PC-9 (cell line): ENCODE measurements at regions not wholly inside any gene's neighbourhood (a gene's known extent, or its start where the extent isn't known, plus 50 kb on each side); places are given as distances from the start of the nearest gene placed in this dataset.

ENCODE experiments used
- BruUV-seq: library from RNA; stranded (reverse); fragments of 400-500 nt; replicated peaks from 2 replicates; lab custom pipeline; 2021; lab: Mats Ljungman, UMichigan
- CTCF ChIA-PET: fragments of 300-600 bp; sonication (Branson Sonifier 250); formaldehyde crosslinking; loops from one replicate; lab custom pipeline; 2022; ENCODE audit warnings: antibody characterized with exemption; lab: Charles Lee
- POLR2A ChIA-PET: fragments of 300-600 bp; sonication (Branson Sonifier 250); formaldehyde crosslinking; loops from one replicate; lab custom pipeline; 2022; ENCODE audit warnings: antibody characterized with exemption; ENCODE audit not compliant: unreplicated experiment; lab: Charles Lee
- DNase-seq, 2 experiments: peaks; one replicate each; pipeline versions ENCODE4 v3.0.0 to v3.0.0-alpha.2; 2015 to 2022; ENCODE audit warnings: mixed read lengths in 1 of 2
- H2AFZ ChIP-seq: fragments of 200-600 bp; sonication (generic); 2 replicates; pipeline ENCODE4 v1.8.1; 2017; ENCODE audit warnings: antibody characterized with exemption
- H3F3A ChIP-seq: fragments of 200-600 bp; sonication (generic); 2 replicates; pipeline ENCODE4 v1.8.1; 2017; ENCODE audit warnings: antibody characterized with exemption, mild to moderate bottlenecking, low read depth; ENCODE audit not compliant: insufficient read depth
- H3K27ac ChIP-seq: fragments of 200-600 bp; sonication (generic); 2 replicates; pipeline ENCODE4 v1.6.1; 2016; ENCODE audit warnings: mixed run types
- H3K27me3 ChIP-seq: fragments of 200-600 bp; sonication (generic); 2 replicates; pipeline ENCODE4 v1.6.1; 2016; ENCODE audit warnings: low read depth, mixed run types; ENCODE audit not compliant: insufficient read depth
- H3K36me3 ChIP-seq: fragments of 200-600 bp; sonication (generic); 2 replicates; pipeline ENCODE4 v1.6.1; 2016; ENCODE audit warnings: low read depth, mixed run types
- H3K4me1 ChIP-seq: fragments of 200-600 bp; sonication (generic); replicated peaks from 2 replicates; pipeline ENCODE4 v1.6.1; 2016; ENCODE audit warnings: mixed run types; ENCODE audit not compliant: insufficient read depth
- H3K4me2 ChIP-seq: fragments of 200-600 bp; sonication (generic); 2 replicates; pipeline ENCODE4 v1.6.1; 2017; ENCODE audit warnings: mixed run types
- H3K4me3 ChIP-seq: fragments of 200-600 bp; sonication (generic); 2 replicates; pipeline ENCODE4 v1.6.1; 2016; ENCODE audit warnings: mixed run types
- H3K79me2 ChIP-seq: fragments of 200-600 bp; sonication (generic); 2 replicates; pipeline ENCODE4 v1.6.1; 2017; ENCODE audit warnings: low read depth, mixed run types
- H3K9me2 ChIP-seq: fragments of 200-600 bp; sonication (generic); 2 replicates; pipeline ENCODE4 v1.8.1; 2017; ENCODE audit warnings: mild to moderate bottlenecking; ENCODE audit not compliant: insufficient read depth
- H3K9me3 ChIP-seq: fragments of 200-600 bp; sonication (generic); 2 replicates; pipeline ENCODE4 v1.8.1; 2016; ENCODE audit warnings: low read depth; ENCODE audit not compliant: insufficient read depth
- H4K20me1 ChIP-seq: fragments of 200-600 bp; sonication (generic); 2 replicates; pipeline ENCODE4 v1.8.1; 2017; ENCODE audit not compliant: insufficient read depth
- EZH2 ChIP-seq: fragments of 200-600 bp; sonication (generic); IDR thresholded peaks from 2 replicates; pipeline ENCODE4 v1.8.0; 2017; ENCODE audit warnings: antibody characterized with exemption, low read depth
- intact Hi-C: fragments of 100-400 bp; cut with micrococcal nuclease; formaldehyde crosslinking; loops from one replicate; pipeline ENCODE4 v1.10.0; 2022; ENCODE audit not compliant: unreplicated experiment
- TF ChIP-seq, protein P1 (sequence below): fragments of 200-600 bp; sonication (generic); conservative IDR thresholded peaks from 2 replicates; pipeline ENCODE4 v1.6.1; 2017; ENCODE audit warnings: mixed run types, antibody characterized with exemption, mild to moderate bottlenecking, moderate library complexity

DNA sequence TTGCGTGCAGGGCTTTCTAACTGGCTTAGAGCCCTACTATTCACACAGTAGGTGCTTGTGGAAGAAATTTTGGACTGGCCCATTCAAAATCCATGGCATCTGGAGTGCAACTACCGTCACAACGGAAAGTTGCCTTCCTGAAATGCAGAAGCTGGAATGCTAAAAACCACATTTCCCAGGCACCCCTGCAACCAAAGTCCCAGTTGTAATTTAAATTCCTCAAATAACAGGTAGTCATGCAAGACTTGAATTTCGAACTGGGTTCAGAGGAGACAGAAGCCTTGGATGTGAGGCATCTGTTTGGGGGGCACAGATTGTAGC is 186.7 kb downstream of the TOMM20 start:
- intact Hi-C loops, result no loop called here
- ChIA-PET CTCF (no interaction called here), POLR2A (interaction anchor here (0.7 kb wide), 1 partner anchor 350 kb away, joined by 4 read pairs; no protein-coding TSS in a partner anchor)
- Histone ChIP-seq H3K4me3 (no peak overlapping the region), H3K4me1 (no peaks in the 10 kb centered on the region), H3K27me3 (no peaks in the 10 kb centered on the region), H3F3A (no peaks in the 10 kb centered on the region), H4K20me1 (no peaks in the 10 kb centered on the region), H3K79me2 (no peaks in the 10 kb centered on the region), H3K4me2 (no peak overlapping the region), H3K9me3 (no peaks in the 10 kb centered on the region), H3K9me2 (no peaks in the 10 kb centered on the region), H2AFZ (no peak overlapping the region), H3K27ac (no peak overlapping the region), H3K36me3 (no peaks in the 10 kb centered on the region)
- TF ChIP-seq, protein P1, sequence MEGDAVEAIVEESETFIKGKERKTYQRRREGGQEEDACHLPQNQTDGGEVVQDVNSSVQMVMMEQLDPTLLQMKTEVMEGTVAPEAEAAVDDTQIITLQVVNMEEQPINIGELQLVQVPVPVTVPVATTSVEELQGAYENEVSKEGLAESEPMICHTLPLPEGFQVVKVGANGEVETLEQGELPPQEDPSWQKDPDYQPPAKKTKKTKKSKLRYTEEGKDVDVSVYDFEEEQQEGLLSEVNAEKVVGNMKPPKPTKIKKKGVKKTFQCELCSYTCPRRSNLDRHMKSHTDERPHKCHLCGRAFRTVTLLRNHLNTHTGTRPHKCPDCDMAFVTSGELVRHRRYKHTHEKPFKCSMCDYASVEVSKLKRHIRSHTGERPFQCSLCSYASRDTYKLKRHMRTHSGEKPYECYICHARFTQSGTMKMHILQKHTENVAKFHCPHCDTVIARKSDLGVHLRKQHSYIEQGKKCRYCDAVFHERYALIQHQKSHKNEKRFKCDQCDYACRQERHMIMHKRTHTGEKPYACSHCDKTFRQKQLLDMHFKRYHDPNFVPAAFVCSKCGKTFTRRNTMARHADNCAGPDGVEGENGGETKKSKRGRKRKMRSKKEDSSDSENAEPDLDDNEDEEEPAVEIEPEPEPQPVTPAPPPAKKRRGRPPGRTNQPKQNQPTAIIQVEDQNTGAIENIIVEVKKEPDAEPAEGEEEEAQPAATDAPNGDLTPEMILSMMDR, result no peak
- no peak for TF ChIP-seq EZH2
- no TSS peak for BruUV-seq
- DNase-seq, result no peak

DNA sequence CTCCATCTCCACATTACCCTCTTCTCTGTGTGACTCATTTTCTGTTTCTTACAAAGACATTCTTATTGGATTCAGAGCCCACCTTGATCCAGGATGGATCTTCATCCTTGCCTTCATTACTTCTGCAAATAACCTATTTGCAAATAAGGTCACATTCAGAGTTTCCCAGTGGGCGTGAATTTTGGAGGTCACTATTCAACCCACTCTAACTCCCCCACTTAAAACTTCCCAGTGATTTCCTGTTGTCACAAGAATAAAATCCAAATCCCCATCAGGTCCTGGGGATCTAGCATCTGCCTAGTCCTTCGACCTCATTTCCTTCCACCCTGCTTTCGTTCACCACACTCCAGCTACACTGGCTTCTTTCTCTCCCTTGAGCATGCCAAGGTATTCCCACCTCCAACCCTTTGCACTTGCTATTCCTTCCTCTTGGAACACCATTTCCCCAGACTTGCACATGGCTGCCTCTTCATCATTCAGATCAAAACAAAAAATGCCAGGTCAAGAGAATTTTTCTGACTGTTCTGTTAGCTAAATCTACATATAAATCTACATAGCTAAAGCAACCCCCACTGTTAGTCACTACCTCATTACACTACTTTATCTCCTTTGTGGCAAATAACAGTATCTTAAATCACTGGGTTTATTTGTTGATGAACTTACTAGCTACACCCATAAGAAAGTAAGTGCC is 187.2 kb downstream of the TOMM20 start:
- no peak for TF ChIP-seq EZH2
- TF ChIP-seq, protein P1, result no peak
- H2AFZ ChIP-seq, result no peak overlapping the region
- intact Hi-C loops, result no loop called here
- BruUV-seq, result no TSS peak
- H3K4me1 ChIP-seq, result no peaks in the 10 kb centered on the region
- no peaks in the 10 kb centered on the region for H3K9me3 ChIP-seq
- no peaks in the 10 kb centered on the region for H3F3A ChIP-seq
- no peak for DNase-seq
- H3K4me2 ChIP-seq, result no peak overlapping the region
- no peaks in the 10 kb centered on the region for H4K20me1 ChIP-seq
- no peaks in the 10 kb centered on the region for H3K79me2 ChIP-seq
- H3K4me3 ChIP-seq, result no peak overlapping the region
- CTCF ChIA-PET, result no interaction called here
- no peaks in the 10 kb centered on the region for H3K9me2 ChIP-seq
- no peaks in the 10 kb centered on the region for H3K36me3 ChIP-seq
- POLR2A ChIA-PET, result interaction anchor here (0.7 kb wide), 1 partner anchor 349 kb away, joined by 4 read pairs; no protein-coding TSS in a partner anchor
- no peak overlapping the region for H3K27ac ChIP-seq
- no peaks in the 10 kb centered on the region for H3K27me3 ChIP-seq

DNA sequence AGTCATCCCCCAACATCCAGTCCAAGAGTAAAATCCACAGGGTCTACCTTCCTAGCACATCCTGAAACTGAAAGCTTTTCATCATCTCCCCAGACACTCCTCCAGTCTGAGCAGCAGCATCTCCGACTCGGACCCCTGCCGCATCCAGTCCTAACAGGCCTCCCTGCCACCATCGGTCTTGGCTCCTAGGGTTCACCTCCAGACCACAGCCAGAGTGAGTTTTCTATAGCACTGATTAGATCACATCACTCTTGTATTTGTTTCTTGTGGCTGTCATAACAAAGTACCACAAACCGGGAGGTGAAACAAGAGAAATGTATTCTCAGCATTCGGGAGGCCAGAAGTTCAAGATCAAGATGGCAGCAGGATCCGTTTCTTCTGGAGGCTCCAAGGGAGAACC is 187.8 kb downstream of the TOMM20 start:
- CTCF ChIA-PET, result interaction anchor here (0.5 kb wide), 1 partner anchor 51 kb away, joined by 4 read pairs; no protein-coding TSS in a partner anchor
- no TSS peak for BruUV-seq
- TF ChIP-seq, protein P1, result no peak
- TF ChIP-seq EZH2, result no peak
- no peak overlapping the region for H3K4me3 ChIP-seq
- no peaks in the 10 kb centered on the region for H3K4me1 ChIP-seq
- no peaks in the 10 kb centered on the region for H4K20me1 ChIP-seq
- H3K9me3 ChIP-seq, result no peaks in the 10 kb centered on the region
- H3K27me3 ChIP-seq, result no peaks in the 10 kb centered on the region
- H3K27ac ChIP-seq, result no peak overlapping the region
- no peaks in the 10 kb centered on the region for H3K9me2 ChIP-seq
- no peak overlapping the region for H3K4me2 ChIP-seq
- no peaks in the 10 kb centered on the region for H3K79me2 ChIP-seq
- H2AFZ ChIP-seq, result no peak overlapping the region
- intact Hi-C loops, result no loop called here
- POLR2A ChIA-PET, result no interaction called here
- no peaks in the 10 kb centered on the region for H3K36me3 ChIP-seq
- no peak for DNase-seq
- no peaks in the 10 kb centered on the region for H3F3A ChIP-seq
